PC-9 (cell line): ENCODE measurements at regions not wholly inside any gene's neighbourhood (a gene's known extent, or its start where the extent isn't known, plus 50 kb on each side); places are given as distances from the start of the nearest gene placed in this dataset.

ENCODE experiments used
- EZH2 ChIP-seq: fragments of 200-600 bp; sonication (generic); IDR thresholded peaks from 2 replicates; pipeline ENCODE4 v1.8.0; 2017; ENCODE audit warnings: antibody characterized with exemption, low read depth
- TF ChIP-seq, protein P1 (sequence below): fragments of 200-600 bp; sonication (generic); conservative IDR thresholded peaks from 2 replicates; pipeline ENCODE4 v1.6.1; 2017; ENCODE audit warnings: mixed run types, antibody characterized with exemption, mild to moderate bottlenecking, moderate library complexity

DNA sequence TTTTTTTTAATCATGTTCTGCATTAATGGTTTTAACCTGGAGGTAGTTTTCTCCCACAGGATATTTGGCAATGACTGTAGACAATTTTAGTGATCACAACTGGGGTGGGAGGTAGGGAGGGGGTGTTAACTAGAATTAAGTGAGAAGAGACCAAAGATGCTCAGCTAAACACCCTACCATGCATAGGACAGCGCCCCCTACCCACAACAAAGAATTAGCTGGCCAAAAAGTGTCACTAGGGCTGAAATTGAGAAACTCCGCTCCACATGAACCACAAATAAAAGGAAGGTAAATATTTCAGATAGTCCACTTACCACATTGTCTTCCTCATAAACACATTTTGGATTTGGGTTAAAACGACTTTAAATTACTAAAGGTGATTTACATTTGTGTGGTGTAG, 942.6 kb downstream of the SUCLG1 start:
- TF ChIP-seq, protein P1, sequence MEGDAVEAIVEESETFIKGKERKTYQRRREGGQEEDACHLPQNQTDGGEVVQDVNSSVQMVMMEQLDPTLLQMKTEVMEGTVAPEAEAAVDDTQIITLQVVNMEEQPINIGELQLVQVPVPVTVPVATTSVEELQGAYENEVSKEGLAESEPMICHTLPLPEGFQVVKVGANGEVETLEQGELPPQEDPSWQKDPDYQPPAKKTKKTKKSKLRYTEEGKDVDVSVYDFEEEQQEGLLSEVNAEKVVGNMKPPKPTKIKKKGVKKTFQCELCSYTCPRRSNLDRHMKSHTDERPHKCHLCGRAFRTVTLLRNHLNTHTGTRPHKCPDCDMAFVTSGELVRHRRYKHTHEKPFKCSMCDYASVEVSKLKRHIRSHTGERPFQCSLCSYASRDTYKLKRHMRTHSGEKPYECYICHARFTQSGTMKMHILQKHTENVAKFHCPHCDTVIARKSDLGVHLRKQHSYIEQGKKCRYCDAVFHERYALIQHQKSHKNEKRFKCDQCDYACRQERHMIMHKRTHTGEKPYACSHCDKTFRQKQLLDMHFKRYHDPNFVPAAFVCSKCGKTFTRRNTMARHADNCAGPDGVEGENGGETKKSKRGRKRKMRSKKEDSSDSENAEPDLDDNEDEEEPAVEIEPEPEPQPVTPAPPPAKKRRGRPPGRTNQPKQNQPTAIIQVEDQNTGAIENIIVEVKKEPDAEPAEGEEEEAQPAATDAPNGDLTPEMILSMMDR, result no peak
- no peak for TF ChIP-seq EZH2
